WTC11 (cell line): ENCODE measurements at regions not wholly inside any gene's neighbourhood (a gene's known extent, or its start where the extent isn't known, plus 50 kb on each side); places are given as distances from the start of the nearest gene placed in this dataset.

Source experiments
- ATAC-seq: fragments of 200-7000 bp; cut with Tn5 transposase; 2 replicates; pipeline ENCODE4 v1.10.0; 2021; ENCODE audit warnings: mild to moderate bottlenecking, moderate library complexity
- CTCF ChIA-PET: fragments of 300-600 bp; sonication (Branson Sonifier 250); formaldehyde crosslinking; loops from one replicate; lab custom pipeline; 2021; ENCODE audit warnings: antibody characterized with exemption; lab: Charles Lee
- POLR2A ChIA-PET: fragments of 350-600 bp; sonication (Branson Sonifier 250); formaldehyde crosslinking; loops from one replicate; lab custom pipeline; 2021; ENCODE audit warnings: antibody characterized with exemption; lab: Charles Lee
- DNase-seq: peaks from one replicate; pipeline ENCODE4 v3.0.0; 2021; ENCODE audit warnings: low spot score
- H3K27ac Mint-ChIP-seq: 2 replicates; pipeline ENCODE4 v1.8.0; 2021; ENCODE audit warnings: mixed read lengths
- H3K27me3 Mint-ChIP-seq: 2 replicates; pipeline ENCODE4 v1.8.0; 2021; ENCODE audit warnings: low read depth, mild to moderate bottlenecking, moderate library complexity, mixed read lengths
- H3K36me3 Mint-ChIP-seq: 2 replicates; pipeline ENCODE4 v1.8.0; 2021; ENCODE audit warnings: mixed read lengths
- H3K4me1 Mint-ChIP-seq: 2 replicates; pipeline ENCODE4 v1.8.0; 2022; ENCODE audit warnings: mixed read lengths
- H3K4me3 Mint-ChIP-seq: 2 replicates; pipeline ENCODE4 v1.8.0; 2021; ENCODE audit warnings: mild to moderate bottlenecking, moderate library complexity, mixed read lengths
- H3K9me3 Mint-ChIP-seq: 2 replicates; pipeline ENCODE4 v1.8.0; 2021; ENCODE audit warnings: mixed read lengths
- CREM ChIP-seq: sonication (generic); formaldehyde crosslinking; IDR thresholded peaks from 2 replicates; pipeline ENCODE4 v1.8.1; 2022; ENCODE audit warnings: mild to moderate bottlenecking, missing genetic modification reagents, moderate library complexity
- ELF4 ChIP-seq: sonication (generic); formaldehyde crosslinking; IDR thresholded peaks from 2 replicates; pipeline ENCODE4 v1.8.1; 2022; ENCODE audit warnings: low read depth, mild to moderate bottlenecking, moderate library complexity, missing genetic modification reagents
- FOXJ3 ChIP-seq: sonication (generic); formaldehyde crosslinking; IDR thresholded peaks from 2 replicates; pipeline ENCODE4 v1.9.0; 2021; ENCODE audit warnings: missing genetic modification reagents, mild to moderate bottlenecking, borderline replicate concordance
- FOXP1 ChIP-seq: sonication (generic); formaldehyde crosslinking; IDR thresholded peaks from 2 replicates; pipeline ENCODE4 v1.8.0; 2022; ENCODE audit warnings: missing genetic modification reagents, mild to moderate bottlenecking, moderate library complexity, borderline replicate concordance
- GTF2I ChIP-seq: fragments of 250-450 bp; sonication (Bioruptor Pico); conservative IDR thresholded peaks from 2 replicates; pipeline ENCODE4 v1.4.0; 2021; ENCODE audit warnings: mild to moderate bottlenecking
- JUN ChIP-seq: sonication (generic); formaldehyde crosslinking; IDR thresholded peaks from 2 replicates; pipeline ENCODE4 v1.8.0; 2023; ENCODE audit warnings: mild to moderate bottlenecking, missing genetic modification reagents
- MYBL2 ChIP-seq: sonication (generic); formaldehyde crosslinking; IDR thresholded peaks from 2 replicates; pipeline ENCODE4 v1.8.1; 2023; ENCODE audit warnings: mild to moderate bottlenecking, moderate library complexity, missing genetic modification reagents
- NFE2L1 ChIP-seq: sonication (generic); formaldehyde crosslinking; IDR thresholded peaks from 2 replicates; pipeline ENCODE4 v1.8.1; 2023; ENCODE audit warnings: missing genetic modification reagents
- NFYB ChIP-seq: sonication (generic); formaldehyde crosslinking; conservative IDR thresholded peaks from 2 replicates; pipeline ENCODE4 v1.8.0; 2022; ENCODE audit warnings: low read depth, missing genetic modification reagents
- OVOL2 ChIP-seq: fragments of 250-450 bp; sonication (Bioruptor Pico); IDR thresholded peaks from 2 replicates; pipeline ENCODE4 v1.9.0; 2021; ENCODE audit warnings: mild to moderate bottlenecking, borderline replicate concordance
- SMAD4 ChIP-seq: sonication (generic); formaldehyde crosslinking; IDR thresholded peaks from 2 replicates; pipeline ENCODE4 v1.8.0; 2022; ENCODE audit warnings: mild to moderate bottlenecking, missing genetic modification reagents
- SOX15 ChIP-seq: fragments of 250-450 bp; sonication (Bioruptor Pico); IDR thresholded peaks from 2 replicates; pipeline ENCODE4 v1.9.0; 2021; ENCODE audit warnings: mild to moderate bottlenecking
- ZNF263 ChIP-seq: sonication (generic); formaldehyde crosslinking; IDR thresholded peaks from 2 replicates; pipeline ENCODE4 v1.8.1; 2022; ENCODE audit warnings: low read depth, mild to moderate bottlenecking, moderate library complexity, missing genetic modification reagents
- ZNF423 ChIP-seq: fragments of 250-450 bp; sonication (Bioruptor Pico); IDR thresholded peaks from 2 replicates; pipeline ENCODE4 v2.1.2; 2022; ENCODE audit warnings: mild to moderate bottlenecking, moderate library complexity
- TF ChIP-seq, protein P1 (sequence below): sonication (generic); formaldehyde crosslinking; IDR thresholded peaks from 2 replicates; pipeline ENCODE4 v1.8.1; 2023; ENCODE audit warnings: mild to moderate bottlenecking, moderate library complexity, missing genetic modification reagents
- TF ChIP-seq, protein P2 (sequence below): sonication (generic); formaldehyde crosslinking; conservative IDR thresholded peaks from 2 replicates; pipeline ENCODE4 v1.8.1; 2022; ENCODE audit warnings: mild to moderate bottlenecking, missing genetic modification reagents
- TF ChIP-seq, protein P3 (sequence below): sonication (generic); formaldehyde crosslinking; IDR thresholded peaks from 2 replicates; pipeline ENCODE4 v1.8.1; 2022; ENCODE audit warnings: low read depth, missing genetic modification reagents, borderline replicate concordance
- TF ChIP-seq, protein P4 (sequence below): sonication (generic); formaldehyde crosslinking; IDR thresholded peaks from 2 replicates; pipeline ENCODE4 v1.8.1; 2023; ENCODE audit warnings: mild to moderate bottlenecking, missing genetic modification reagents, moderate library complexity
- TF ChIP-seq, protein P5 (sequence below): sonication (generic); formaldehyde crosslinking; IDR thresholded peaks from 2 replicates; pipeline ENCODE4 v1.8.1; 2023; ENCODE audit warnings: mild to moderate bottlenecking, missing genetic modification reagents

DNA sequence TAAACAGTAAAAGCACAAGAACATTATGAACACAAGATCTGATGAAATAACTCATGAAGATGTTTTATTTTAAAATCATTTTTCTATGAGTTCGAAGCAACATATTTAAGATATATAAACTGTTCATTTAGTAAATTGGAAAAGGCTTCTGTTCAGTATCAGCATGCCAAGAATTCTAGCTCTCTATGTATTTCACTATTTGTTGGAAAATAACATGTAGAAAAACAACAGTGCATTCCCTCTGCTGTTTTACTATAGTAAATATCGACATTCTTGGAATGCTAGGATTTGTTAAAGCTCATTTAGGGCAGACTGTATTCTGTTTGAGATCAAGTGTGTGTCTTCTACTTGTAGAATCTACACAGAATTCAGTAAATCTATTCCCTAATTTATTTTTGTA, 750.2 kb downstream of the CCDC85A start (continued):
- TF ChIP-seq, protein P1, sequence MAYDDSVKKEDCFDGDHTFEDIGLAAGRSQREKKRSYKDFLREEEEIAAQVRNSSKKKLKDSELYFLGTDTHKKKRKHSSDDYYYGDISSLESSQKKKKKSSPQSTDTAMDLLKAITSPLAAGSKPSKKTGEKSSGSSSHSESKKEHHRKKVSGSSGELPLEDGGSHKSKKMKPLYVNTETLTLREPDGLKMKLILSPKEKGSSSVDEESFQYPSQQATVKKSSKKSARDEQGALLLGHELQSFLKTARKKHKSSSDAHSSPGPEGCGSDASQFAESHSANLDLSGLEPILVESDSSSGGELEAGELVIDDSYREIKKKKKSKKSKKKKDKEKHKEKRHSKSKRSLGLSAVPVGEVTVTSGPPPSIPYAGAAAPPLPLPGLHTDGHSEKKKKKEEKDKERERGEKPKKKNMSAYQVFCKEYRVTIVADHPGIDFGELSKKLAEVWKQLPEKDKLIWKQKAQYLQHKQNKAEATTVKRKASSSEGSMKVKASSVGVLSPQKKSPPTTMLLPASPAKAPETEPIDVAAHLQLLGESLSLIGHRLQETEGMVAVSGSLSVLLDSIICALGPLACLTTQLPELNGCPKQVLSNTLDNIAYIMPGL (CRISPR knock-in tag): no peak

DNA sequence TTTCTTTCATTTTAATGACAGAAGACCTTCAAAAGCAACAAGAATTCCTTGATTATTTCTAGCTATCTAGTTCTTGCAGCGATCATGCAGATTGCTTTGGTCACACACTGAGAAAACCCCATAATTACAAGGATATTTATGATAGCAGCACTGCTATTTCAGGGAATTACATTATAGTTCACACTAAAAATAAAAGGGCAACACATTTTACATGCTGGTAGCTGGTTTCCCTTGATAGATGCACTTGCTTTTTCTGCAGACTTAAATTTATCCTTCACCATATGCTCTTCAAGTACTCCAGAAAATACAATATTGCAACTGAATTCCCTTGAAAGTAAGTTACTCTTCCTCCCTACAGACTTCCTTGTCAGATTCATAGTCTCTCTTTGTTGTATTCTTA, 751.1 kb downstream of the CCDC85A start:
- H3K4me1 Mint-ChIP-seq: peaks cover 15% of the 10 kb centered on the region
- H3K27me3 Mint-ChIP-seq: no peaks in the 10 kb centered on the region; the same call in 1 of the 2 replicates
- H3K4me3 Mint-ChIP-seq: no peak overlapping the region
- no peak overlapping the region for H3K27ac Mint-ChIP-seq
- H3K9me3 Mint-ChIP-seq: no peaks in the 10 kb centered on the region
- no peaks in the 10 kb centered on the region for H3K36me3 Mint-ChIP-seq
- TF ChIP-seq SMAD4 (no peak), FOXP1 (CRISPR knock-in tag) (no peak), CREM (CRISPR knock-in tag) (no peak), NFYB (CRISPR knock-in tag) (no peak), ZNF263 (CRISPR knock-in tag) (no peak), JUN (no peak), OVOL2 (CRISPR knock-in tag) (no peak), ZNF423 (CRISPR knock-in tag) (no peak), GTF2I (CRISPR knock-in tag) (no peak), FOXJ3 (CRISPR knock-in tag) (no peak), ELF4 (CRISPR knock-in tag) (no peak), NFE2L1 (no peak), SOX15 (no peak), MYBL2 (CRISPR knock-in tag) (no peak)
- TF ChIP-seq, protein P2, sequence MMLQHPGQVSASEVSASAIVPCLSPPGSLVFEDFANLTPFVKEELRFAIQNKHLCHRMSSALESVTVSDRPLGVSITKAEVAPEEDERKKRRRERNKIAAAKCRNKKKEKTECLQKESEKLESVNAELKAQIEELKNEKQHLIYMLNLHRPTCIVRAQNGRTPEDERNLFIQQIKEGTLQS (CRISPR knock-in tag): no peak
- TF ChIP-seq, protein P3, sequence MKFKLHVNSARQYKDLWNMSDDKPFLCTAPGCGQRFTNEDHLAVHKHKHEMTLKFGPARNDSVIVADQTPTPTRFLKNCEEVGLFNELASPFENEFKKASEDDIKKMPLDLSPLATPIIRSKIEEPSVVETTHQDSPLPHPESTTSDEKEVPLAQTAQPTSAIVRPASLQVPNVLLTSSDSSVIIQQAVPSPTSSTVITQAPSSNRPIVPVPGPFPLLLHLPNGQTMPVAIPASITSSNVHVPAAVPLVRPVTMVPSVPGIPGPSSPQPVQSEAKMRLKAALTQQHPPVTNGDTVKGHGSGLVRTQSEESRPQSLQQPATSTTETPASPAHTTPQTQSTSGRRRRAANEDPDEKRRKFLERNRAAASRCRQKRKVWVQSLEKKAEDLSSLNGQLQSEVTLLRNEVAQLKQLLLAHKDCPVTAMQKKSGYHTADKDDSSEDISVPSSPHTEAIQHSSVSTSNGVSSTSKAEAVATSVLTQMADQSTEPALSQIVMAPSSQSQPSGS (CRISPR knock-in tag): no peak
- TF ChIP-seq, protein P1 (CRISPR knock-in tag): no peak
- TF ChIP-seq, protein P4, sequence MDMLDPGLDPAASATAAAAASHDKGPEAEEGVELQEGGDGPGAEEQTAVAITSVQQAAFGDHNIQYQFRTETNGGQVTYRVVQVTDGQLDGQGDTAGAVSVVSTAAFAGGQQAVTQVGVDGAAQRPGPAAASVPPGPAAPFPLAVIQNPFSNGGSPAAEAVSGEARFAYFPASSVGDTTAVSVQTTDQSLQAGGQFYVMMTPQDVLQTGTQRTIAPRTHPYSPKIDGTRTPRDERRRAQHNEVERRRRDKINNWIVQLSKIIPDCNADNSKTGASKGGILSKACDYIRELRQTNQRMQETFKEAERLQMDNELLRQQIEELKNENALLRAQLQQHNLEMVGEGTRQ: no peak
- TF ChIP-seq, protein P5, sequence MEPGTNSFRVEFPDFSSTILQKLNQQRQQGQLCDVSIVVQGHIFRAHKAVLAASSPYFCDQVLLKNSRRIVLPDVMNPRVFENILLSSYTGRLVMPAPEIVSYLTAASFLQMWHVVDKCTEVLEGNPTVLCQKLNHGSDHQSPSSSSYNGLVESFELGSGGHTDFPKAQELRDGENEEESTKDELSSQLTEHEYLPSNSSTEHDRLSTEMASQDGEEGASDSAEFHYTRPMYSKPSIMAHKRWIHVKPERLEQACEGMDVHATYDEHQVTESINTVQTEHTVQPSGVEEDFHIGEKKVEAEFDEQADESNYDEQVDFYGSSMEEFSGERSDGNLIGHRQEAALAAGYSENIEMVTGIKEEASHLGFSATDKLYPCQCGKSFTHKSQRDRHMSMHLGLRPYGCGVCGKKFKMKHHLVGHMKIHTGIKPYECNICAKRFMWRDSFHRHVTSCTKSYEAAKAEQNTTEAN (CRISPR knock-in tag): no peak
- ChIA-PET POLR2A (no interaction called here), CTCF (no interaction called here)
- DNase-seq (no peak), ATAC-seq (no peak)
